T-helper 17 cell (primary cell): ENCODE measurements at regions not wholly inside any gene's neighbourhood (a gene's known extent, or its start where the extent isn't known, plus 50 kb on each side); places are given as distances from the start of the nearest gene placed in this dataset.

Experiments used
- ATAC-seq: fragments of 150-1000 bp; cut with Tn5 transposase; 2 replicates; pipeline ENCODE4 v1.10.0; 2021; ENCODE audit warnings: mild to moderate bottlenecking, moderate library complexity
- DNase-seq, 3 donors: peaks; one replicate each; pipeline versions ENCODE4 v3.0.0 to v3.0.0-alpha.2; 2020 to 2021
- H3K9me3 ChIP-seq: one replicate; pipeline ENCODE4 v1.7.0; 2013; ENCODE audit warnings: low read length, mild to moderate bottlenecking; ENCODE audit not compliant: control insufficient read depth, poor library complexity, severe bottlenecking
- H3K27ac Mint-ChIP-seq: one replicate; pipeline ENCODE4 v1.8.0; 2022; ENCODE audit warnings: mild to moderate bottlenecking, moderate library complexity, mixed read lengths
- H3K27me3 Mint-ChIP-seq: one replicate; pipeline ENCODE4 v1.8.0; 2022; ENCODE audit warnings: mixed read lengths
- H3K36me3 Mint-ChIP-seq: one replicate; pipeline ENCODE4 v1.8.0; 2022; ENCODE audit warnings: low read depth, mixed read lengths
- H3K4me1 Mint-ChIP-seq: one replicate; pipeline ENCODE4 v1.8.0; 2022; ENCODE audit warnings: mild to moderate bottlenecking, mixed read lengths
- H3K4me3 Mint-ChIP-seq: one replicate; pipeline ENCODE4 v1.8.0; 2022; ENCODE audit warnings: mild to moderate bottlenecking, moderate library complexity, mixed read lengths

DNA sequence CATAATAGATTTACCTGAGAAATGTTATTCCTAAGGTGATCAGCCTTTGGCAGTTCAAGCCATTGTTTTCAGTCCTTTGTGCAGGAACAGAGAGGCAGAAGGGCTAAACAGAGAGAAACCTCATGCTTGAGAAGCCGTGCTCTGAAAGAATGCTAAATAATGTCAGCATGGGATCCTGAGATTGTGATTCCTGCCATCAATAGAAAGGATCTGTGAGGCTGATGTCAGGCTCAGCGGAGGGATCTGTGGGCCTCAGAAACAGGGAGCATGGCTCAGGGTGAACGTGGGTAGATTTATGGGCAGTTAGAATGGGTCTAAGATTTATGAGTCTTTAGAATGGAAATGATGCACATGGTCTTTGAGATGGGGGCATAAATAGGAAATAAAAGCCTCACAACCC lies 439.2 kb upstream of the IGFBP3 start:
- Mint-ChIP-seq H3K4me1 (no peaks in the 10 kb centered on the region), H3K4me3 (no peak overlapping the region), H3K27ac (no peak overlapping the region), H3K36me3 (no peaks in the 10 kb centered on the region), H3K27me3 (no peaks in the 10 kb centered on the region)
- no peaks in the 10 kb centered on the region for H3K9me3 ChIP-seq
- DNase-seq: no peak
- ATAC-seq: no peak

DNA sequence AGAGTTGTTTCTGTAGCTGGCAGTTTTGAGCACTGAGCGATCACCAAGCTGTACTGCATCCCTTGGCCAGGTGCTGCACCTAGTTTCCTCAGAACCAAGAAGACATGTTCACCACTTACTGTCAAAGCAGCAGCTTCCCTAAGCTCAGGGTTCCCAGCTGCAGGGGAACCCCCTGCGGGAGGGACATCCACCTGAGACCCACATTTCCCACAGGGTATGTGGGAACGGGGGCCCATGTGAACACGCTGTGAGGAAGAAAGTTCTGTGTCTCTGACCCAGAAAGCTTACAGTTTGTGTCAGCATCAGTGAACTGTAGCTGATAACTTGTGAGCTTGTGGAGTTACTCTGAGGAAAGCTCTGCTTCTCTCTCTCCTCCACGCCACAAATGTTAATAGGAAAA lies 436.8 kb upstream of the IGFBP3 start:
- no peak overlapping the region for H3K4me3 Mint-ChIP-seq

DNA sequence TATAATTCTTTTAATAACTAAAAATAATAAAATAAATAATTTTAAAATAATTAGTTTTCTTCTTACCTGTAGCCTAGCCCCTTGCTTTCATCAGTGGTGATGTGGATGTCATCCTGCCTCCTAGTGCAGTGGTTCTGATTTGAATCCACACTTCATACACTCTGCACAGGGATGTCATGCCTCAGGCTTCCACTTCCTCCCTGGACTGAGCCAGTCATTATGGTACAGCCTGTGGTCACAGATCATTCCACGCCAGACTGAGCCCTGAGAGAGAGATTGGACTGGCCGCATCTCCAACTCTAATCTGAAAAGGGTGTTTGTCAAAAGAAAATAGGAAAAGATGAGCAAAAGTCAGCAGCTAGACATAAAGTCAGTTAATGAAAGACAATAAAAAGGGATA lies 436.2 kb upstream of the IGFBP3 start:
- H3K4me3 Mint-ChIP-seq: no peak overlapping the region
- H3K36me3 Mint-ChIP-seq: no peaks in the 10 kb centered on the region
- DNase-seq (no peak), ATAC-seq (no peak)
- no peaks in the 10 kb centered on the region for H3K4me1 Mint-ChIP-seq
- no peak overlapping the region for H3K27ac Mint-ChIP-seq
- no peaks in the 10 kb centered on the region for H3K27me3 Mint-ChIP-seq
- no peaks in the 10 kb centered on the region for H3K9me3 ChIP-seq

More for the DNA sequence above, 436.8 kb upstream of the IGFBP3 start:
- no peaks in the 10 kb centered on the region for H3K4me1 Mint-ChIP-seq
- no peak for ATAC-seq
- no peaks in the 10 kb centered on the region for H3K36me3 Mint-ChIP-seq
- H3K9me3 ChIP-seq: no peaks in the 10 kb centered on the region
- H3K27me3 Mint-ChIP-seq: no peaks in the 10 kb centered on the region
- no peak for DNase-seq
- no peak overlapping the region for H3K27ac Mint-ChIP-seq

DNA sequence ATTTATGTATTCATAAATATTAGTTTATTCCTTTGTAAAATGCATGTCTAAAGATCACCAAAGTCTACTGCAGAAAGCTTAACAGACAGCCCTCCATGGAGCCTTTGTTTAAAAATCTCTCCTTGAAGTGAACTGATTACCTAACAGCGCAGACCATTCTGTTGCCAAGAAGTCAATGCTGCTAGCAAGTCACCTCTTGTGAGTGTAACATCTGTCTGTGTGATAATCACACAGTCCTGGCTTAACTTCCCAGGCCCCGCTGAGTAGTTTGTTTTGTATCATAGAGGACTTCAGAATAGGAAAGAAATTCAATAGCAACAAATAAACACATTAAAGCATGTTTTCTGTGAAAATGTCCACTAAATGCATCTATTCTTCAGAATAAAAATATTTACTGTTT lies 435.3 kb upstream of the IGFBP3 start:
- no peaks in the 10 kb centered on the region for H3K9me3 ChIP-seq
- DNase-seq (no peak), ATAC-seq (no peak)
- no peak overlapping the region for H3K4me3 Mint-ChIP-seq
- no peak overlapping the region for H3K27ac Mint-ChIP-seq
- no peaks in the 10 kb centered on the region for H3K4me1 Mint-ChIP-seq
- H3K27me3 Mint-ChIP-seq: no peaks in the 10 kb centered on the region
- H3K36me3 Mint-ChIP-seq: no peaks in the 10 kb centered on the region

DNA sequence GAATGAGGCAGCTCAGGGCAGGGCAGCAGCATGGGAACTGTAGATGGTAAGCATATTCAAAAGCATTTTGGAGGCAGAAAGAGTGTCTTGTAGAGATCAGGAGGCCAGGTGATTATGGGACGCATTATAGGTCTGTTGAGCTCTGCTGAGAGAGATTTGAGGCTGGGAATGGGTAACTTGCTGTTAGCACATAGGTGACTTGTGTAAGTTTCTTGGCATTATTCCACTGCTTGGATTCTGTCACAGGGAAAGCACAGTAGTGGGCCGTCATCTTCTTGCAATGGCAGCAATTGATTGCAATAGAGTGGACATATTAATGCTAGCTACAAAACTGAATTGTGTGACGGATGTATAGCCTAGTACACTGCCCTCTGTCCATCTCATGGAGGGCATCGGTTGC lies 434.3 kb upstream of the IGFBP3 start:
- no peaks in the 10 kb centered on the region for H3K27me3 Mint-ChIP-seq
- no peaks in the 10 kb centered on the region for H3K4me1 Mint-ChIP-seq
- no peaks in the 10 kb centered on the region for H3K9me3 ChIP-seq
- H3K36me3 Mint-ChIP-seq: no peaks in the 10 kb centered on the region
- H3K4me3 Mint-ChIP-seq: no peak overlapping the region
- DNase-seq (no peak), ATAC-seq (no peak)
- no peak overlapping the region for H3K27ac Mint-ChIP-seq

DNA sequence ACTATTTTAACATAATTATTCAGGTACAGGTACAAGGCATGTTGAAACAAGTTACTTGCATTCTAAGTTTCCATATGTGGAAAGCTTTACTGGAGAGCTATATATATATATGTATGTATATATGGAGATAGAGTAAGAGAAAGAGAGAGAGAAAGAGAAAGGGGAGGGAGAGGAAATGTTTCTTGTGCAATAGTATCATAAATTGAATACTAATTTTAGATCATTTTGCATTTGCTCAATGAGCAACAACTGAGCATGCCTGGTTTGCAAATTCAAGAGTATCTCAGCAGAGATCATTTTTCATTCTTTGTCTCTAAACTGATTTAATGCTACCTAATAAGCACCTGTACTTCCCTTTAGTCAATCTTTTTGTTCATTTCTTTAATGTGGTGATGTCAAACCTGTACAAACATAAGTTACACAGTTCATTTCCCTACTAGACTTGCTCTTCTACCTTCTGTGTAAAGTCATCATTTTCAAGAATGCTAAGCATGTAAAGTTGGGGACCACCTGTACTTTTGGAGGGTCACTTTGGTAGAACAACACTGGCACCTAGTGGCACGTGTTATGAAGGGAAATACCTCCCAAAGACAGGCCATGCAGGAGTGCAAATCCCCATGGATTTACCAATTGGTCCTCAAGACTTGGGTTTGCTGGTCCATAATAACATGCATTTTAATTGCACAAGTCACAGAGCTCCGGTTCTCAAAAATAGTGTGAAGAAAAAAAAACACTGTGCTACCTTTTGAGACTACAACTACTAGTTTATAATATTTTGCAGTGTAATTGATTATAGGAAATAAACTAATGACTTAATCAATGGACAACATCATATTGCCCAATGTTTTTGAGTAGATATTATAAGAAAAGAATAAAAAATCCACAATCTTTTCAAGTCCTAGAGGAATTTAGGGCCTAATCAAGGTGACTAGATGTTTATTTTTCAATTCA lies 431.2 kb upstream of the IGFBP3 start:
- no peaks in the 10 kb centered on the region for H3K36me3 Mint-ChIP-seq
- no peaks in the 10 kb centered on the region for H3K27me3 Mint-ChIP-seq
- H3K27ac Mint-ChIP-seq: no peak overlapping the region
- DNase-seq (no peak), ATAC-seq (no peak)
- H3K9me3 ChIP-seq: no peaks in the 10 kb centered on the region
- no peak overlapping the region for H3K4me3 Mint-ChIP-seq
- no peaks in the 10 kb centered on the region for H3K4me1 Mint-ChIP-seq

DNA sequence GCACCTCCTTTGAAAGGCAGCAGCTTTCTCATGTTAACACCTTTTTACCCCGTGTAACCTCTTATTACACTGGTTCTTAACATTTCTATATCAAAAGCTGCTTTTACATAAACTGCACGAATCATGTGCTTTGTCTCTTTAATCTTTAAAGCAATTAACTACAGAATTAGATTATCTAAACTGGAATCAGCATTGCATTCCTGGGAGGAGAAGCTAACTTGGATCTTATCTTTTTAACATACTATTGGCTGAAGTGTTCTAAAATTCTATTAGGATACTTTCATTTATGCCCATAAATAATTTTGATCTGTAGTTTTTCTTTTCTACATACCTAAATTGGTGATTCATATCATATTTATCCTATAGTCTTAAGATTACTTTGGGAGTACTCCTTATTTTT lies 428.4 kb upstream of the IGFBP3 start:
- Mint-ChIP-seq H3K4me1 (no peaks in the 10 kb centered on the region), H3K4me3 (no peak overlapping the region), H3K27me3 (no peaks in the 10 kb centered on the region), H3K36me3 (no peaks in the 10 kb centered on the region), H3K27ac (no peak overlapping the region)
- ATAC-seq: no peak
- H3K9me3 ChIP-seq: no peaks in the 10 kb centered on the region
- no peak for DNase-seq

DNA sequence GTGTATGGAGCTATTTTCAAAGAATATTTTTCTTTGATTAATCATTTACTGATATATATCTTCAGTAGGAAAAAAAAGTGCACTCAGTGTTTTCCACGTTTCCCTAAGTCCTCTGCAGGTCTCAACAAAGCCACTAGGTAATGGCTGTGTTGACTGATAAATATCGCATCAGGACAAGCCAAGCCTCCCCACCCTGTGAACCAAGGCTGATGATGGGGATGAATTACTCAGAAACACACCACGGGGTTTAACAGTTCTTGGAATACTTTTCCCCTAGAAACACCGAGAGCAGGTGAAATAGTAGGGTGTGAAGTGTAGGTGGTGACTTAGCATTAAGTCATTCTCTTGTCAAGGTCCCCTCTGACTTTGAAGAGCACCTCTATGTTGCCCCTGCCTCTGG lies 423.5 kb upstream of the IGFBP3 start:
- no peaks in the 10 kb centered on the region for H3K36me3 Mint-ChIP-seq
- no peaks in the 10 kb centered on the region for H3K4me1 Mint-ChIP-seq
- no peak for ATAC-seq
- no peak for DNase-seq
- no peaks in the 10 kb centered on the region for H3K27me3 Mint-ChIP-seq
- H3K9me3 ChIP-seq: no peaks in the 10 kb centered on the region
- H3K4me3 Mint-ChIP-seq: no peak overlapping the region
- no peak overlapping the region for H3K27ac Mint-ChIP-seq

DNA sequence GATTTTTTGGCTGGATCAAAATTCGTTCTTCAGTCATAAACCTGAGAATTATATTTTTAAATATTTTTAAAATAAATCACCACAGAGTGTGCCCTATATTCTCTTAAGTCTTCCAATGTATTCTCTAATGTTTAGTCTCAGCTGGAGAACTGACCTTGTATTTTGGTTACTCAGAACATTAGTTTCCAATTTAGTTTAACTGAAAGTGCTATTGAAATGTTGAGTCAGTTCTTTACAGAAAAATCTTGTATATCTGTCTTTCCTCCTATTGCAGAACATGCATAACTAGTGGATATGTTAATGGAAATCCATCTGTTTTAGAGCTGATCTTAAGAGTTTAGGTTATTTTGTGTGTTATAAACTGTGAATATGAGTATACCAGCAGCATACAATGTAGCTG lies 422.7 kb upstream of the IGFBP3 start:
- H3K27me3 Mint-ChIP-seq: no peaks in the 10 kb centered on the region
- no peaks in the 10 kb centered on the region for H3K9me3 ChIP-seq
- no peak overlapping the region for H3K4me3 Mint-ChIP-seq
- DNase-seq: no peak
- no peak for ATAC-seq
- H3K4me1 Mint-ChIP-seq: no peaks in the 10 kb centered on the region
- no peaks in the 10 kb centered on the region for H3K36me3 Mint-ChIP-seq
- H3K27ac Mint-ChIP-seq: no peak overlapping the region

DNA sequence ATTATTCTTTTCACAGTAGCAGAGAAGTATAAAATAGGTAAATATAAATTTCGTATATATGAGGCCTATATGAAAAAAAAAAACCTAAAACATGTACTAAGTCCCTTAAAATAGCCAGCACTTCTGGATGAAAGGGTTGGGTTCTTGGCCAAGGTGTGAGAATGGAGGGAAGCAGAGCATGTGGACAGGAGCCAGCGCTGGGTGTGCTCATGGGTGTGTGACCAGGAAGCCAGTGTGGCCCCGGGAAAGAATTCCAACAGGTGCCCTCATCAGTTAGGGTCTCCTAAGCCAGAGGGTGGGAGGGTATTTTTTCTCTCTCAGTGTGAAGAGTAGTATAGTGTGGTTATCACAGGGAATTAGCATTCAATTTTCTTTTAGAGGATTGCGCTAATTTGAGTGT lies 401.9 kb upstream of the IGFBP3 start:
- Mint-ChIP-seq H3K27me3 (no peaks in the 10 kb centered on the region), H3K27ac (no peak overlapping the region), H3K4me1 (no peaks in the 10 kb centered on the region), H3K4me3 (no peak overlapping the region), H3K36me3 (no peaks in the 10 kb centered on the region)
- no peak for DNase-seq
- H3K9me3 ChIP-seq: no peaks in the 10 kb centered on the region
- ATAC-seq: no peak

DNA sequence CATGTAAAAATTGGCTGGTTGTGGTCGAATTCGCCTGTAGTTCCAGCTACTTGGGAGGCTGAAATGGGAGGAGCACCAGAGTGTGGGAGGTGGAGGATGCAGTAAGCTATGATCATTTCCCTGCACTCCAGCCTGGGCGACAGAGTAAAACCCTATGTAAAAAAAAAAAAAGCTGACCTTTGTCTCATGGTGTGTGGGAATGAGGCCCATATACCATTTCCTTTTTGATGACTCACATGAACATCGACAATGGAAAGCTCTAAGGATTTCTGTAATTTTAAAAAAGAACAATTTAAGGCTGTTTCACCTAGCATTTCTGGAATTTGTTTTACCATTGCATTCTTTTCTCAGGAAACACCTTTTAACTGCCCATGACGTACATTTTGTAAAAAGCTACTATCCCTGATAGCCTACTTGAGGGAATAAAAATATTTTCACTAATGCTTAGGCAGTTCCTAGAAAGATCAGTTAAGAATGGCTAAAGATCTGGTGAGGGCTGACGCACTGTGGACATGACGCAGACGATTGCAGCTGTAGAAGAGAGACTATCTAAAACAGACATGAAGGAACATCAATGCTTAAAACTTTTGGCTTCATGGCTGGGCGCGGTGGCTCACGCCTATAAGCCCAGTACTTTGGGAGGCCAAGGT lies 400.6 kb upstream of the IGFBP3 start:
- H3K4me3 Mint-ChIP-seq: no peak overlapping the region
- DNase-seq: no peak
- H3K9me3 ChIP-seq: no peaks in the 10 kb centered on the region
- H3K4me1 Mint-ChIP-seq: no peaks in the 10 kb centered on the region
- H3K36me3 Mint-ChIP-seq: no peaks in the 10 kb centered on the region
- H3K27ac Mint-ChIP-seq: no peak overlapping the region
- ATAC-seq: no peak
- no peaks in the 10 kb centered on the region for H3K27me3 Mint-ChIP-seq

DNA sequence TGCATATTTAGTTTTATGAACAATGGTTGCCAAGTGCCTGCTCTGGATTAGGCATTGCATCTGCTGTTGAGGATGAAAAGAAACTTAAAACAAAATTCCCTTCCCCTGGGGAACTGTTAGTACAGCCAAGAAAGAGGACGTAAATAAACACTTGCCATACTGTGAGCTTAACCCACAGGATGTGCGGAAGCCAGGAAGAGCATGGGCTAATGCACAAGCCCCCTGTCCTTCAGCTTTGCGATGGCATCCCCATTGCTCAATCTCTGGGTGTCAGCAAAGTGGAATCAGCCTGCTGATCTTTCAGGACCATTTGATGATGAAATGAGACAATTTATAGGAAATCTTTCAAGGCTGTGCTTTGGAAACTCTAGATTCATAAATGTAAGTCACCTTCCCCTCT lies 399.9 kb upstream of the IGFBP3 start:
- H3K4me3 Mint-ChIP-seq: no peak overlapping the region
- no peaks in the 10 kb centered on the region for H3K9me3 ChIP-seq
- ATAC-seq (no peak), DNase-seq (no peak)
- H3K27ac Mint-ChIP-seq: no peak overlapping the region
- H3K4me1 Mint-ChIP-seq: no peaks in the 10 kb centered on the region
- H3K36me3 Mint-ChIP-seq: no peaks in the 10 kb centered on the region
- H3K27me3 Mint-ChIP-seq: no peaks in the 10 kb centered on the region

DNA sequence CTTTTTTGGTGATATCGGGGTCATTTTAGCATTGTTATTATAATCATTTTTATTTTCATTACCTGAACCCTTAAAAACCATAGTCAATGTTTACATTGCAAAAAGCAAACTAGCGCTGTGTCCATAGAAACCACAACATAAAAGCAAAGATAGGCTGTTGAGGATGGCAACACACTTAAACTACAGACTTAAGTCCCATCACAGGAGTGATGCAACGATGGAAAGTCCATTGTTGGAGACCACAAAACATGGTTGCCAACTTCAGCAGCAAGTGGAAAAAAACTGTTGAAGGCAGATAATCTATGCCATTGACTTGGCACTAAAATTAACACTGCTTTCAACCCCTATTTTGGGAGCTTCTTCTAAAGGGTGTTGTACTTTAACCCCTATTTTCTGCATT lies 398.8 kb upstream of the IGFBP3 start:
- no peaks in the 10 kb centered on the region for H3K9me3 ChIP-seq
- no peak overlapping the region for H3K4me3 Mint-ChIP-seq
- no peaks in the 10 kb centered on the region for H3K36me3 Mint-ChIP-seq
- H3K27me3 Mint-ChIP-seq: no peaks in the 10 kb centered on the region
- DNase-seq: no peak
- no peaks in the 10 kb centered on the region for H3K4me1 Mint-ChIP-seq
- no peak overlapping the region for H3K27ac Mint-ChIP-seq
- no peak for ATAC-seq

DNA sequence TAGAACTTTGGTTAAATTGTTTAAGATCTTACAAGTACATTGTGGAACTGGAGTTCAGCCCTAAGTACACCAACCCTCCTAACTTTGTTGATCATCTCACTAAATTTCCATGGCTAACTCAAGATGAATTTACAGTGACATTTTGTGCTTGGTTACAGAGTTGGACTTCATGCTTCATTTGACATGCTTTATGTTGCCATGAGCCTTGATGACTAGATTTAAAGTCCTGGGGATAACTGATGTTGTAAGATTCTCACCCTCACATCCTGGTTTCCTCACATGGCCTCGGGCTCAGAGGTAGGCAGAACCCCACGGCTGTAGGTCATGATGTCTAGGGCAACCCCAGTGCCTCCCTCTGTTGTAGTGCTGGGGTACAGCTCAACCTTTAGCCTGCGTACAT lies 397.2 kb upstream of the IGFBP3 start:
- Mint-ChIP-seq H3K36me3 (no peaks in the 10 kb centered on the region), H3K4me1 (no peaks in the 10 kb centered on the region), H3K4me3 (no peak overlapping the region), H3K27me3 (no peaks in the 10 kb centered on the region), H3K27ac (no peak overlapping the region)
- H3K9me3 ChIP-seq: no peaks in the 10 kb centered on the region
- DNase-seq (no peak), ATAC-seq (no peak)
